ENCODE measurements at regions not wholly inside any gene's neighbourhood (a gene's known extent, or its start where the extent isn't known, plus 50 kb on each side); places are given as distances from the start of the nearest gene placed in this dataset.

DNA sequence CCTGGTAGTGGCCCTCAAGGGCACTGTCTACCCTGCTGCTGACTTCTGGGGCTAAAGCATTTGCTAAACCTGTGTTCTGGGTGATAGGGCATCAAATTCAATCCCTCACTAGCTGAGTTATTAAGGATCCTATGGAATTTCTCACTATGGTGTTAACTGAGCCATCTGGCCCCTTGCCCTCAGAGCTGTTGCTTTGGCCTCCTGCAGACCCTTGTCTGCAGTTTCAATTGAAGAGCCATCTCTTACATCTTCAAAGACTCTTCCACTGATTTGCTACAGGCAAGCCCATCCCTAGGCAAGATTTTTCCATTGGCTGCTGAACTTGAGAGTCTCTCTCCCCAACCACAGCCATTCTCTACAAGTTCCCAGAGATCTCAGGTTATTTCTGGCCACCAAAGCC is 418.2 kb downstream of the ZNF608 start:
- POLR2A ChIA-PET: no interaction called here
- Histone ChIP-seq H3K27ac (ENCODE audit: extremely low read depth, low read depth, low read length) (no peak overlapping the region), H3K9me3 (ENCODE audit: control insufficient read depth, insufficient read depth, low read depth, low read length) (no peaks in the 10 kb centered on the region; the same call in 1 of the 2 replicates), H3K4me3 (ENCODE audit: low read depth, low read length) (no peak overlapping the region), H3K4me1 (ENCODE audit: control insufficient read depth, insufficient read depth, low read length) (no peaks in the 10 kb centered on the region), H3K36me3 (ENCODE audit: control insufficient read depth in 2 of 2, insufficient read depth in 1 of 2, low read length in 2 of 2) (no peaks in the 10 kb centered on the region)
- CTCF ChIA-PET: no interaction called here
- TF ChIP-seq PRDM10 (tag by site-specific recombination; IDR thresholded peaks at IDR 0.05) (no peak), ZNF121 (tag by site-specific recombination; IDR thresholded peaks at IDR 0.05) (no peak)
- TF ChIP-seq, protein P1, sequence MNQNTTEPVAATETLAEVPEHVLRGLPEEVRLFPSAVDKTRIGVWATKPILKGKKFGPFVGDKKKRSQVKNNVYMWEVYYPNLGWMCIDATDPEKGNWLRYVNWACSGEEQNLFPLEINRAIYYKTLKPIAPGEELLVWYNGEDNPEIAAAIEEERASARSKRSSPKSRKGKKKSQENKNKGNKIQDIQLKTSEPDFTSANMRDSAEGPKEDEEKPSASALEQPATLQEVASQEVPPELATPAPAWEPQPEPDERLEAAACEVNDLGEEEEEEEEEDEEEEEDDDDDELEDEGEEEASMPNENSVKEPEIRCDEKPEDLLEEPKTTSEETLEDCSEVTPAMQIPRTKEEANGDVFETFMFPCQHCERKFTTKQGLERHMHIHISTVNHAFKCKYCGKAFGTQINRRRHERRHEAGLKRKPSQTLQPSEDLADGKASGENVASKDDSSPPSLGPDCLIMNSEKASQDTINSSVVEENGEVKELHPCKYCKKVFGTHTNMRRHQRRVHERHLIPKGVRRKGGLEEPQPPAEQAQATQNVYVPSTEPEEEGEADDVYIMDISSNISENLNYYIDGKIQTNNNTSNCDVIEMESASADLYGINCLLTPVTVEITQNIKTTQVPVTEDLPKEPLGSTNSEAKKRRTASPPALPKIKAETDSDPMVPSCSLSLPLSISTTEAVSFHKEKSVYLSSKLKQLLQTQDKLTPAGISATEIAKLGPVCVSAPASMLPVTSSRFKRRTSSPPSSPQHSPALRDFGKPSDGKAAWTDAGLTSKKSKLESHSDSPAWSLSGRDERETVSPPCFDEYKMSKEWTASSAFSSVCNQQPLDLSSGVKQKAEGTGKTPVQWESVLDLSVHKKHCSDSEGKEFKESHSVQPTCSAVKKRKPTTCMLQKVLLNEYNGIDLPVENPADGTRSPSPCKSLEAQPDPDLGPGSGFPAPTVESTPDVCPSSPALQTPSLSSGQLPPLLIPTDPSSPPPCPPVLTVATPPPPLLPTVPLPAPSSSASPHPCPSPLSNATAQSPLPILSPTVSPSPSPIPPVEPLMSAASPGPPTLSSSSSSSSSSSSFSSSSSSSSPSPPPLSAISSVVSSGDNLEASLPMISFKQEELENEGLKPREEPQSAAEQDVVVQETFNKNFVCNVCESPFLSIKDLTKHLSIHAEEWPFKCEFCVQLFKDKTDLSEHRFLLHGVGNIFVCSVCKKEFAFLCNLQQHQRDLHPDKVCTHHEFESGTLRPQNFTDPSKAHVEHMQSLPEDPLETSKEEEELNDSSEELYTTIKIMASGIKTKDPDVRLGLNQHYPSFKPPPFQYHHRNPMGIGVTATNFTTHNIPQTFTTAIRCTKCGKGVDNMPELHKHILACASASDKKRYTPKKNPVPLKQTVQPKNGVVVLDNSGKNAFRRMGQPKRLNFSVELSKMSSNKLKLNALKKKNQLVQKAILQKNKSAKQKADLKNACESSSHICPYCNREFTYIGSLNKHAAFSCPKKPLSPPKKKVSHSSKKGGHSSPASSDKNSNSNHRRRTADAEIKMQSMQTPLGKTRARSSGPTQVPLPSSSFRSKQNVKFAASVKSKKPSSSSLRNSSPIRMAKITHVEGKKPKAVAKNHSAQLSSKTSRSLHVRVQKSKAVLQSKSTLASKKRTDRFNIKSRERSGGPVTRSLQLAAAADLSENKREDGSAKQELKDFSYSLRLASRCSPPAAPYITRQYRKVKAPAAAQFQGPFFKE (tag by site-specific recombination; IDR thresholded peaks at IDR 0.05; ENCODE audit: borderline replicate concordance): no peak

DNA sequence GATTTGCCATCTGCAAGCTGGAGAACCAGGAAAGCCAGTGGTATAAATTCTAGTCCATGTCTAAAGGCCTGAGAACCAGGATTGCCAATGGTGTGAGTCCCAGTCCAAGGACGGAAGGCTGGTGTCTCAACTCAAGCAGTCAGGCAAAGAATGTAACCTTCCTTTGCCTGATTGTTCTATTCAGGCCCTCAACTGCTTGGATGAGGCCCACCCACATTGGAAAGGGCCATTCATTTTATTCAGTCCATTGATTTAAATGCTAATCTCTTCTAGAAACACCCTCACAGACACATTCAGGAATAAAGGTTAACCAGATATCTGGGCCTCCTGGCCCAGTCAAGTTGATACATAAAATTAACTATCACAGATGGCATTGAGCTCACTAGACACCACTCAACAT is 427.8 kb downstream of the ZNF608 start:
- ChIA-PET POLR2A (no interaction called here), CTCF (no interaction called here)
- H3K36me3 ChIP-seq (ENCODE audit: control insufficient read depth in 2 of 2, insufficient read depth in 1 of 2, low read length in 2 of 2): no peaks in the 10 kb centered on the region
- no peaks in the 10 kb centered on the region for H3K9me3 ChIP-seq (ENCODE audit: control insufficient read depth, insufficient read depth, low read depth, low read length)
- no peaks in the 10 kb centered on the region for H3K4me1 ChIP-seq (ENCODE audit: control insufficient read depth, insufficient read depth, low read length)
- H3K27ac ChIP-seq (ENCODE audit: extremely low read depth, low read depth, low read length): no peak overlapping the region
- TF ChIP-seq SCRT1 (tag by site-specific recombination; IDR thresholded peaks at IDR 0.05; ENCODE audit: borderline replicate concordance): no peak
- peak; percentile 93 for TF ChIP-seq ZNF10 (tag by site-specific recombination; IDR thresholded peaks at IDR 0.05)
- no peak overlapping the region for H3K4me3 ChIP-seq (ENCODE audit: low read depth, low read length)

- Histone ChIP-seq H3K36me3 (ENCODE audit: control insufficient read depth in 2 of 2, insufficient read depth in 1 of 2, low read length in 2 of 2) (no peaks in the 10 kb centered on the region), H3K9me3 (ENCODE audit: control insufficient read depth, insufficient read depth, low read depth, low read length) (no peaks in the 10 kb centered on the region), H3K4me1 (ENCODE audit: control insufficient read depth, insufficient read depth, low read length) (no peaks in the 10 kb centered on the region), H3K4me3 (ENCODE audit: low read depth, low read length) (no peak overlapping the region), H3K27ac (ENCODE audit: extremely low read depth, low read depth, low read length) (no peak overlapping the region)
- no peak for TF ChIP-seq GFI1B (tag by site-specific recombination; IDR thresholded peaks at IDR 0.05)
- ChIA-PET POLR2A (no interaction called here), CTCF (no interaction called here)
Measured at GRCh38 chr5:124317451-124317850, 429.0 kb downstream of the ZNF608 start.

GRCh38 chr5:124315741-124316415 is 430.6 kb downstream of the ZNF608 start:
- CTCF ChIA-PET: interaction anchor here (0.6 kb wide), 2 partner anchors 15 to 1170 kb away, joined by 3 read pairs; no protein-coding TSS in a partner anchor
- TF ChIP-seq ZNF394 (tag by site-specific recombination; IDR thresholded peaks at IDR 0.05; ENCODE audit: borderline replicate concordance): no peak
- TF ChIP-seq ZNF114 (tag by site-specific recombination; IDR thresholded peaks at IDR 0.05): no peak
- no peak for TF ChIP-seq ZBTB48 (tag by site-specific recombination; IDR thresholded peaks at IDR 0.05)
- no peak for TF ChIP-seq ZNF169 (tag by site-specific recombination; IDR thresholded peaks at IDR 0.05)
- TF ChIP-seq ZNF549 (tag by site-specific recombination; IDR thresholded peaks at IDR 0.05): no peak
- no peak for TF ChIP-seq GFI1B (tag by site-specific recombination; IDR thresholded peaks at IDR 0.05)
- POLR2A ChIA-PET: no interaction called here
- H3K4me3 ChIP-seq (ENCODE audit: low read depth, low read length): no peak overlapping the region
- no peak overlapping the region for H3K27ac ChIP-seq (ENCODE audit: extremely low read depth, low read depth, low read length)
- H3K4me1 ChIP-seq (ENCODE audit: control insufficient read depth, insufficient read depth, low read length): no peaks in the 10 kb centered on the region
- H3K9me3 ChIP-seq (ENCODE audit: control insufficient read depth, insufficient read depth, low read depth, low read length): no peaks in the 10 kb centered on the region
- H3K36me3 ChIP-seq (ENCODE audit: control insufficient read depth in 2 of 2, insufficient read depth in 1 of 2, low read length in 2 of 2): no peaks in the 10 kb centered on the region

Measured in HEK293 (cell line).